HS-5 (cell line): ENCODE measurements at regions not wholly inside any gene's neighbourhood (a gene's known extent, or its start where the extent isn't known, plus 50 kb on each side); places are given as distances from the start of the nearest gene placed in this dataset.

Experiments
- DNase-seq: peaks from one replicate; pipeline ENCODE4 v3.0.0-alpha.2; 2012; ENCODE audit warnings: low read depth

DNA sequence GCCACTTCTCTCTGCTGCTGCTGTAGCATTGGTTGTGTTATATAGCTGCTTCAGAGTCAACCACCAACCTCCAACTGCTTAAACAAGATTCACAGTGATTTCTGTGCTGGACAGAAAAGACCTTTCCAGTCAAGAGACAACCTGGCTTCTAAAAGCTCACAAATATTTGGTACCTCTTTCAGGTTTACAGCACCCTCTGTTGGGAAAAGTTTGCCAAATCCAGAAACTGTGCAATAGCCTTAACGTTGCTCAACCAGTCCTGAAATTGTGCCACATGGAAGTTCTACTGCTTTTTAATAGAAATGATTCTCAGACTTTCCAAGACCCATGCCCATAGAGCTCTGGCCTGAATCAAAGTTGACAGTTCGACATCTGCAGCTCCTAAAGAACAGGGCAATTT, 842.1 kb upstream of the HTR2C start:
- peak; percentile 14 for DNase-seq

DNA sequence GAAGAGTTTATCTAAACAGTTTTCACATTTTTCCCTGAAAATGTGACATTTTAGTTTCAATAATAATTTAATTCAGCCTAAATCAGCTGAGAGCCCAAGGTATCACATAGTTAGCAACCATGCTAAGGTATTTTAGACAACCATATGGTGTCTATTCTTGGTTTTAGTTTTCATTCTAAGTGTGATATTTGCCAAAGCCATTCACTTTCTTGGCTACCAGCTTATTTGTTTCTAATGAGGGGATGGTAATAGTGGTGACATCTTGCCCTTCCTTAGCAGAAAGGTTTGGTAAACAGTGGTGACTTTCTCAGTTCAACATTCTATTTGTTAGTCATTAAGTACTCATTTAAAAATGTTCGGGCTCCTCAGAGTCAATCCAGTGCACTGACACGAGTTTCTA, 854.9 kb upstream of the HTR2C start:
- no peak for DNase-seq

GRCh38 chrX:113726898-113727297, 857.0 kb upstream of the HTR2C start:
- DNase-seq, result no peak

DNA sequence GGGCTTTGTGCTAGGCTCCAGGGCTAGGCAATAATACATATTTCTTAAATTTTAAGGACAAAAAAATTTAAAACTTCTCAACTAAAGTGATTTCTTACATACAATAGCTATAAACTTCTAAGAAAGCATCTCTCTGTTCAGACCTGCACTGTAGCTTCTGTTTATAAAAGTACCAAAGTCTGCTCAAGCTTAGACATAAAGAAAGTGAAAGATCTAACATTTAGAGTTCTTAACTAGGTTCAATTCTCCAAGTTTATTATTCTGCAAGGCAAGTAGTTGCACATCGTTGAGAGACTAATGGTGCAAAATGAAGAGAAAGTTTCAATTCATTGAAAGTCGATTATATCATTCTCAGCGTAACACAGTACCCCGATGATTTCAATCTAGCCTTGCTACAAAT, 857.4 kb upstream of the HTR2C start:
- no peak for DNase-seq

DNA sequence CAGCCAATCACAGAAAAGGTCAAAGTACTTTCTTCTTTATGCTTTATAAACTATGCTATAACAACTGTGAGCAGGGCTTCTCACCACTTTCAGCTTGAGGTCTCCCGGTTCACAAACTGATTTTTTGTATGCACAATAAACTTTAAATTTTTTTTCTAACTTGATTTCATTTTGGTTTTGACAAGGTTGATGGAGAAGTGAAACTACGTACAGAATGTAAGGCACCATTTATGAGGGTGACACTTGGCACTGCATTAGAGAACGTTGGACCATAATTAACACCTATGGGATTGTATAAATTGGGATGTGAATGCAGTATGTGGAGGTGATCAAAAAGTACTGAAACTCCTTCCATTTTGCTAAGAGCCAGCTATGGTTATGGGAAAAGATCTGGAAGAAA, 857.9 kb upstream of the HTR2C start:
- DNase-seq, result no peak

DNA sequence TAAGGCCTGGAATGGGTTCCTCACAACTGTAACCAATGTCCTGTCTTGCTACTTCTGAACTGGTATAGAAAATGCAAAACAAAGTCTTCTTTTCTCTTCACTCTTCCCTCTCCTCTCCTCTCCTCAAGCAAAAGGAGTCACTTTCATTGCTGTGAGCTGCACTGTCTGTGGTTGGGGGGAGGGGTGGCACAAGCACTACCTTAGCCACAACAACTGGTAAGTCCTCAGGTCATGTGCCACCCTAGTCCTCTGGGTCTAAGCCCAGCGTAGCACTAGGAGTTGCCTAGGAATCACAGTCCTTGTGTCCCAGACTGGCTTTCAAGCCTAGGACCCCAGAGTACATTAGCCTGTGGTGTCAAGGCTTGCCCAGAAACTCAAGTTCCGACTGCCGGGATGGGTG, 859.3 kb upstream of the AMOT start:
- DNase-seq, result no peak

GRCh38 chrX:113675278-113675677, 834.6 kb upstream of the AMOT start:
- DNase-seq, result no peak

DNA sequence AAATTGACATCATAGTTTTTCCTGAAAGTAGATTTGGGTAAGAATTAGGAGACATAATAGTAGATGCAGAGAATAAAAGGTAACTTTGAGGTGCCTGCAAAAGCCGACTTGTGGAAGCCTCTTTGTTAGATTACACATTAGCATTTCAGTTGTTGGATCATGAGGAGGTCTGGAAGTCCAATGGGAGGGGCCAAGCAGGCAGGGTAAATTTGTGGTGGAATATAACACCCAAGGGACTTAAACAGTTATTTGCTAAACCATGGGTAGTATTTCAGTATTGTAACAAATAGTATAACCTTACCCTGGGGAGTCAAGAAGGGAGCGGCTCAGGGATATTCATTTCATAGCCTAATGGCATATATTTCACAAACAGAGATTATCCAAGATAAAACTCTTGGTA, 810.7 kb upstream of the AMOT start:
- DNase-seq, result no peak

- peak; percentile 34 for DNase-seq
Measured at GRCh38 chrX:113644426-113644825, 803.8 kb upstream of the AMOT start.

GRCh38 chrX:113634565-113634964, 793.9 kb upstream of the AMOT start:
- no peak for DNase-seq

DNA sequence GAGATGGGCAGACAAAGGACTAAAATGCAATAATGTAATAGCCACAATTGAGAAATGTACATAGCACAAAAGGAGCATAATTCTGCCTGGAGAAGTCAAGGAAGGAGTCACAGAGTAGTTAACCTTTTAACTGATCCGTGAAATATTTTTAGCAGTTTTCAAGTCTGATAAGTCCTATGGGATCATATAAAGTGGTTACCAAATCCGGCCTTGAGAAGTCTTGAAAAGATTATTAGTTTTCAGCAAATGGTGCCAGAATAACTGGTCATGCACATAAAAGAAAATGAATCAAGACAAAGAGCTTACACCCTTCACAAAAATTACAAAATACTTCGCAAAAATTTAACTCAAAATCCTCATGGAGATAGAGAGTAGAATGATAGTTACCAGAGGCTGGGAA, 788.7 kb upstream of the AMOT start:
- no peak for DNase-seq

GRCh38 chrX:113594123-113594841, 753.7 kb upstream of the AMOT start:
- DNase-seq, result no peak

DNA sequence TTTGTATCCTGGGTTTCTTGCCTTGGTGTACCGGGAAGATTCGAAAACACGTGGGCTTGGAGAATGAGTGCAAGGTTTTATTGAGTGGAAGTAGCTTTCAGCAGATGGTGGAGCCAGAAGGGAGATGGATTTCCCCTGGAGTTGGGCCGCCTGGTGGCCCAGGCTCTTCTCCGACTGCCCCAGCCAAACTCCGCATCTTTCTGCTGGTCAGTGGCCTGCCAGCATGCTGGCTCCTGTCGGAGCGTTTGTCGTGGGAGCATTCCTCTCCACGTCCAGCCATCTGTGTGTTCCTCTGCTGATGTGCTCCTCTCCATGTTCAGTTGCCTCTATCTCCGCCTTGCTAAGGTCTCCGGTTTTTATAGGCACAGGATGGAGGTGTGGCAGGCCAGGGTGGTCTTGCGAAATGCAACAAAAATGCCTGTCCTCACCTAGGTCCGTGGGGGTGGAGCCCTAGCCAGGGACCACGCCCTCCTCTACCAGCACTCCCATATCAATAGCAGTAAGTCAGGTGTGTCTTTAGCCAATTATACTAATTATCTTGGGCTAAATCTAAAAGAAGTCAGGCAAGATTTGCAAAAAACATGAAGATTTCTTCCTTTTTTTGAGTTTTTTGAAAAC, 745.8 kb upstream of the AMOT start:
- no peak for DNase-seq

GRCh38 chrX:113580486-113580885, 739.9 kb upstream of the AMOT start:
- DNase-seq, result no peak

GRCh38 chrX:113558576-113558975, 717.9 kb upstream of the AMOT start:
- DNase-seq, result no peak

- no peak for DNase-seq
Measured at GRCh38 chrX:113551919-113552318, 711.3 kb upstream of the AMOT start.

- no peak for DNase-seq
Measured at GRCh38 chrX:113548308-113549015, 707.8 kb upstream of the AMOT start.

- DNase-seq, result no peak
Measured at GRCh38 chrX:113545040-113545439, 704.4 kb upstream of the AMOT start.

DNA sequence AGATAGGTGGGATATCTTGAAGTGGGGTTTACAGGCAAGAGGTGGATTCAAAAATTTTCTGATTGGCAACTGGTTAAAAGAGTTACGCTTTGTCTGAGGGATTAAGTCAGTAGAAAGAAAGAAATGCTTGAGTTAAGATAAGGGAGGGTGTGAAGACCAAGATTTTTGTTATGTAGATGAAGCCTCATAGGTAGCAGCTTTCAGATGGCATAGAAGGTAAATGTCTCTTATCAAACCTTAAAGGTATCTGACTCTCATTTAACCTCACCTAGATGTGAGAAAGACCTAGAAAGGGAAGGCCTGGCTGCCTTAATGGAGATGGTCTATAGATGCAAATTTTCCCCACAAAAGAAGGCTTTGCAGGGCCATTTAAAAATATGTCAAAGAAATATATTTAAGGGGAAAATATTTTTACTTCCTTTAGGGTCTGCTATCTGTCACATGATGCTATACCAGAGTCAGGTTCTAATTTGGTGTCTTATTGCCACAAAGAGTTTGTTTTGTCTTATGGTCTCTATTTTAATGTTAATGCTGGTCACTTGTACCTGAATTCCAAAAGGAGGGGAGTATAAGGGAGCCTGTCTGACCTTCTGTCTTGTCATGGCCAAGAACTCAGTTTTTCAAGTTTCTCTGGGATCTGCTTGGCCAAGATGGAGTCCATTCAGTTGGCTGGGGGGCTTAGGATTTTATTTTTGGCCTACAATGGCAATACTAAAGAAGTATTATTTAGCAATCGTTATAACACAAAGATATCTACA, 699.1 kb upstream of the AMOT start:
- DNase-seq, result no peak

GRCh38 chrX:113529426-113530013, 688.9 kb upstream of the AMOT start:
- no peak for DNase-seq

DNA sequence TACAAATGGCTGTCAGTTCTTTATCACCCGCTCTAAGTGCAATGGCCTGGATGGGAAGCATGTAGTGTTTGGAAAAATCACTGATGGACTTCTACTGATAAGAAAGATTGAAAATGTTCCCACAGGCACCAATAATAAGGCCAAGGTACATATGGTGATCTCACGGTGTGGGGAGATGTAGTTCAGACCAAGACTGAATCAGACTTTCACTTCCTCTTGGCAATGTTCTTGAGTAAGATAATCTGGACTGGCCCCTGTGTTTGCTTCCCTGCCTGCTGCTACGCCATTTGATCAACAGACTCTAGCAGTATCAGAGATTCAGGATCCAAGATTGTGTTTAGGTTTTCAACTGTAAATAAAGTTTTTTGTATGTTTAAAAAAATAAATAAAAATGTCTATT, 682.2 kb upstream of the AMOT start:
- no peak for DNase-seq

DNA sequence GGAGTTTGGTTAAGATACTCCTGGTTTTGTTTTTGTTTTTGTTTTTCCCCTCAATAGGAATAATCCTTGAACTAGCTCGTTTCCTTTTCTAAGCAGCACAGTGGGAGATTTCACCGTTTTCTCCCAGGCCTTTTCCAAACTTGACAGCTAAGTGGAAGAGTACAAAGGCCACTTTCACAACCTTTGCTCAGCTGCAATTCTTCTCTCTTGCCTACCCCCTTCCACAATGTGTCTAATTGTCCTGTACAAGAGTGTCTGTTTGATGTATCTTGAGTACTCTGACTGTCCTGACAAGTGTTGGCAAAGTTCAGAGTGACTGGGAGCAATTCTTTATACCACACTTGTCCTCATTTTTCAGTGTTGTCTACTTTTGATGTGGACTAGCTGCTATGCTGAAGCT, 674.3 kb upstream of the AMOT start:
- no peak for DNase-seq
